Activated CD4-positive, CD25-positive, alpha-beta regulatory T cell treated with anti-CD3 and anti-CD28 coated beads, Interleukin-2, amount 50 U/mL, for 16 hours (primary cell): ENCODE measurements at regions not wholly inside any gene's neighbourhood (a gene's known extent, or its start where the extent isn't known, plus 50 kb on each side); places are given as distances from the start of the nearest gene placed in this dataset.
"Not testable (repeated sequence)": the region's sequence is repeated elsewhere in the genome, so short reads cannot be mapped to it uniquely, and the experiment has no call there.

Source experiments
- DNase-seq: peaks from one replicate; pipeline ENCODE4 v3.0.0-alpha.2; 2020; ENCODE audit warnings: low read depth, low spot score

DNA sequence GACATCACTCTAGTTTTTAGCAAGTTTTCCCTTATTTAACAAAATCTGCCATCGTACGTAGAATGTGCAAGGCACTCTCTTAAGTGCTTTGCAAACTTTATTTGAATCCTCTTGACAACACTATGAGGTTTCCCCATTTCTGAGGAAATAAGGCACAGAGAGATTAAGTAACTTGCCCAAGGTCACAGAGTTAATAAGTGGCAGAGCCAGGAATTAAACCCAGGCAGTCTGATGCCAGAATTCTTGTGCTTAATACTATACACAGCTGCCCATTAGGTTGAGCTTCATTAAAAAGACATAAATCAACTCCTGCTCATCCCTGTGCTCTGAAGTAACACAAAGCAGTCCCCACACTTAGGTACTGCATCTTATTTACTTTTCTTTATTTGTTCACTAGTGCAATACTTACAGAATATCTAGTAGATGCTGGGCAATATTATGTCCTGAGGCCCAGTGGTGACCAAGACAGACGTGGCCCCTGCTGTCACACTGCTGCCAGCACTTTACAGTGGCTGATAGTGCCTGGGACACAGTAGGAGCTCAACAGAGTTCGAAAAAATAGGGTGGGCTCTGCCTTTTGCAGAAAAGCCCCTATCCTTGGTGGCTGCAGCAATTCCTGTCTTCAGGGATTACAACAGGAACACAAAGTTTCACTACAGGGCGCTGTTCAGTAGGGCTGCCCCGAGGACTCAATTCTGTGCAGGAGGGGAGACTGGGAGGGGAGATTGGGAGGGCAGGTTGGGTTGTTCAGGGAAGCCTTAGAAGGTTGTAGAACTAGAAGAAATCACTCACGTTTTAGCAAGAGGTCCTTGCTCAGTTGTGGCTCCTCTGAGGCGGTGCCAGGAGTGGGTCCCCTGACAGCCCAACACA, 138.3 kb upstream of the TPM1 start:
- DNase-seq = no peak

GRCh38 chr15:62906627-62907026, 135.9 kb upstream of the TPM1 start:
- no peak for DNase-seq

DNA sequence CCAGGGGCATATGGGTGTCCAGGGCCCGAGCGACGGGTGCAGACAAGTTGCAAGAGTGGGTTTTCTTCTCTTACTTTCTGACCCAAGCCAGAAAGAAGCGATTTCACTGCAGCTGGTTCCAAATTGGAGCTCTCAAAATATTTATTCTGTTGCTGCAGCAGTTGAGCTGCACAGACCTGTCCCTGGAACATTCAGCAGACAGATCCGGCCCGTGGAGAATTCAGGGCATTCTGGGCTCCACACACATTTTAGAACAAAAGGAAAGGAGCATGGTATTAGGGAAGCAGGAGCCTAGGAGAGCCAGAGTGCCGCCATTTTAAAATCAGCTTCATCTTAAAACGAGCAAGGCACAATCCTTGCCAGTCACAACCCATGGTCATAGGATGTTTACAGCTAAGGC, 135.3 kb upstream of the TPM1 start:
- DNase-seq = no peak

- DNase-seq = not testable (repeated sequence)
Measured at GRCh38 chr15:62908341-62908740, 134.2 kb upstream of the TPM1 start.

DNA sequence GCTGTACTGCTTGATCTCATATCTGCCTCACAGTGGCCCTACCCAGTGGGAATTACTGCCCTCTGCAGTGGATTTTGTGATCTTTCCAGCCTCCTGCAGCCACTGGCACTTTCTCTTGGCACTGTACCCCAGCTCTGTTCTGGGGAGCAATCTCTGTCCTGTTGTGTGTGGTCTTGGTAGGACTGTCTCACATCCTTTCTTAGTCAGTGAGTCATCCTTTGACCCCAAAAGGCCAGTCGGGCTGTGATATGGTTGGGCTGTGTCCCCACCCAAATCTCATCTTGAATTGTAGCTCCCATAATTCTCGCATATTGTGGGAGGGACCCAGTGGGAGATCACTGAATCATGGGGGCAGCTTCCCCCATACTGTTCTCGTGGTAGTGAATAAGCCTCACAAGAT, 133.3 kb upstream of the TPM1 start:
- no peak for DNase-seq

- no peak for DNase-seq
Measured at GRCh38 chr15:62912282-62912681, 130.3 kb upstream of the TPM1 start.

- no peak for DNase-seq
Measured at GRCh38 chr15:62912808-62913207, 129.7 kb upstream of the TPM1 start.

DNA sequence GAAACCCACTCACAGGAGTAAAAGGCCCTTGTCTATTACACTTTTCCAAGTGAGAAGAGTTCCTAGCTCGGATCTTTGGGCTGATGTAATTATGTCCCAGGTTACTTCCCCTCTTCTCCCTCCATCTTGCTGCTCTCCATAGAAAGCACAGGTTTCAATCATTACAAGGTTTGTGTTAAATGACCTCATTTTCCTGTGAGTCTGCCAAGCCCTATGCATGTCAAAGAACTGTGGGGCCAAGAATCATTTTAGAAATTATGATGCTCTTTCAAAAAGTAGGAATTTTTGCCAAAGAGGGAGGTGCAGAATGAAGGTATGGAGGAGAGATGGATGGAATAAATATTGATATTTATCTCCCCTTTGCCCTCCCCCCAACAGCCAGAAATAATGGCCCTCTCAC, 129.3 kb upstream of the TPM1 start:
- DNase-seq = no peak

DNA sequence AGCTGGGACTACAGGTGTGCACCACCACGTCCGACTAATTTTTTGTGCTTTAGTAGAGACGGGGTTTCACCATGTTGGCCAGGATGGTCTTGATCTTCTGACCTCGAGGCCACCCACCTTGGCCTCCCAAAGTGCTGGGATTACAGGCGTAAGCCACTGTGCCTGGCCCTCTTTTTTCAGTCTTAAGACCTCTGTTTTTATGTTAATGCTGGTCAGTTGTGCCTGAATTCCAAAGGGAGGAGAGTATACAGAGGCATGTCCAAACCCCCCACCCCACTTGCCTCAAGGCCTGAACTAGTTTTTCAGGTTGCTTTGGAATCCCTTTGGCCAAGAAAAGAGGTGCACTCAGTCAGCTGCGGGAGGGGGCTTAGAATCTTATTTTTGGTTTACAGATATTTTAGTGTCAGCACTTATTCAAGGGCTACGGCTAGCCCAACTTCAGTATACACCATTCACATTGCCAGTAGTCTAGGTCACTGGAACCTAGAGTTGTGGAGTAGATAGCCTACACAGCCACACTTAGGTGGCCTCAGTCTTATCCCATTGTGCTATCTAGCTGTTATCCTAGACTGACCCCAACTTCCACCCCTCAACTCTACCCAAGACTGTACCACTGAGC, 128.0 kb upstream of the TPM1 start:
- no peak for DNase-seq

DNA sequence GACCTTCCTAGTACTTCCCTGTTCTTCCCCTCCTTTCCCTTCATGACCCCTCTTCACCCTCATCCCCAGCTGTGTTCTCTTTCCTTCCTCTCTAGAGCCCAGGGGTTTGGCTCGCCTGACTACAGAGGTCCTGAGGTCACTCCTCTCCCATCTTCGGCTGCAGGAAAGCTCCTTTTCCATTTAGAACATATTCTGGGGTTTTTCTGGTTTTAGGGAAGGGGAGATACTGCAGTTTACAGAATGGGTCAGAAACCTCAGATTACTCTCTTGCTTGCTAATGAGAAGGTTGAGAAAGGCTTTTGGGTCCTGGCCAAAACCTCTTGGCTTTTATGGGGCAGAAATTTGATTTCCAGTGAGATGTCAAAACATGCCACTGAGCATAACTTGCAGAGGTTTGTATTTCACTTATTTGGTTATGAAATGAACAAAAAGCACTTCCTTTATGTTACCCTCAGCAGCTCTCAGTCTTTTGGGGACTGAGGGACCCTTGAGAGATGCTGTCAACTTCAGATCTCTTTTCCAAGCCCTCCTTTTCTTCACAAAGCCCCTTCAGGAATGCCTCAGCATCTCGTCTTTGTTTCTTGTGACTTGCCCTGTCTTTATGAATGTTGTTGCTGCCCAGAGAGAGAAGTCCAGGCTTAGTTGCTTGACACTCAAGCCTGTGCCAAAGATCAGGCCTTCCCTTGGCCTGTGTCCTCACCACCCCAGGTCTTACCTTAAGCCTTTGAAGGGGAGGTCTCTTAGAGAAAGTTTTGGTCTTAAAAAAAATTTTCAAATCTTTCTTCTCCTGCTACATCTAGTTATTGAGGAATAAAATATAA, 121.7 kb upstream of the TPM1 start:
- no peak for DNase-seq

DNA sequence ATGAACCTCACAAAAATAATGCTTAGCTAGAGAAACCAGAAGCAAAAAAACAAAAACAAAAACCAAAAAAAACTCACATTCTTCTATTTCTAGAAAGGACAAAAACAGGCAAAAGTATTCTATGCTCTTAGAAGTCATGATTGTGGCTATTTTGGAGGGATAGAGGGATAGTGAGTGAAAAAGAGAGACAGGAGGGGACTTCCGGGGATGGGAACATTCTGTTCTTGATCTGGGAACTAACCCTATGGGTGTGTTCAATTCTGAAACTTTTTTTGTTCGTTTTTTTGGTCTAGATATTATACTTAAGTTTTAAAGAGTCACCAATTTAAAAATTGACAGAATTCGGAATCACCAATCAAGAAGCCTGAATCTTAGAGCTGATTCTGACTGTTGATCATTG, 120.0 kb upstream of the TPM1 start:
- DNase-seq = no peak

DNA sequence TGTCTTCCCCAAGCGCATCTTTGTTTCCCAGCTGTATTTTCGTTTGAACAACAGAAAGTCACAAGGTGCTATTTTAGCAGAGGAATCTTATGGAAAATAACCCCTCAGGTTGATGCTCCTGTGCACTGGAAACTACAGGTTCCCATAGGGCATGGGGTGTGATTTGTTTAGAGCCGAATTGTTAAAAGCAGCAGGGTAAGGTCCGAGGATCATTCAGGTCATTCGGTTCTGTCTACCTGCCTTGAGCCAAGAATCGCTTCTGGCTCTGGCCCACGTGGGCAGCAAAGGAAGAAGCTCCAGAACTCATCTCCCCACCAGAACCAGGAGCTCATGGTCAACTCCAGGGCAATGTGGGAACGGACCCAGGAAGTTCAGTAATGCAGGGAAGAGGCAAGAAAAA, 116.7 kb upstream of the TPM1 start:
- DNase-seq = no peak

DNA sequence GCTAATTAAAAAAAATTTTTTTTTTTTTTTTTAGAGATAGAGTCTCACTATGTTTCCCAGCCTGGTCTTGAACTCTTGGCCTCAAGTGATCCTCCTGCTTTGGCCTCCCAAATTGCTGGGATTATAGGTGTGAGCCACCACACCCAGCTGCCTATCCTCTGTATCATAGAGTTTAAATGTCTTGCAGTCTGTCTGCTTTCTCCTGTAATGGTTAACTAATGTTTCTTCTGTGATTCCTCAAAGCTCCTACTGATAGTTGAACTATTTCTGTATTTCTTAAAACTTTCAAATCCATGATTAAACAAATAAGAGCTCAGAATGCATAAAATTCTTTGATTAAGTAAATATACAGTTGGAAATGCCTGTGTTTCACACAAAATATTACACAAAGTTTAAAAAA, 115.4 kb upstream of the TPM1 start:
- no peak for DNase-seq

DNA sequence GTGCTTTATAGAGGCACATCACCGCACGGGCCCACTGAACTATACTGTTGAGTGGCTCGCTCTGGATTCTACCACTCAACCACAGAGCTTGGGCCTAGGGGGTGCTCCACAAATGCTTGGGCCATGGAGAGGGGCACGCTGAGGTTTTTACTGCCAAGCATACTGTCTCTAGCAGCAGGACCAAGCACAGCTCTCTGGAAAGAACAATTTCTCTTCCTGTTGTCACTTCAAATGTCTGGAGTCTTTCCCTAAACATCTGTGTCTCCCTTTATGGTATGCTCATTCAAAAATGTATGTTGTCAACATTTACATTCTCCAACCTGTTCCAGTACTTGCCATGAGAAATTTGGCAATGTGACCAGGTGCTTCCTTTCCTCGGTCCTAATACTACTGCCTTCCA, 114.7 kb upstream of the TPM1 start:
- DNase-seq = no peak

GRCh38 chr15:62928242-62928999, 114.1 kb upstream of the TPM1 start:
- no peak for DNase-seq

- no peak for DNase-seq
Measured at GRCh38 chr15:62929000-62929357, 113.6 kb upstream of the TPM1 start.

GRCh38 chr15:62931650-62932049, 110.9 kb upstream of the TPM1 start:
- no peak for DNase-seq

DNA sequence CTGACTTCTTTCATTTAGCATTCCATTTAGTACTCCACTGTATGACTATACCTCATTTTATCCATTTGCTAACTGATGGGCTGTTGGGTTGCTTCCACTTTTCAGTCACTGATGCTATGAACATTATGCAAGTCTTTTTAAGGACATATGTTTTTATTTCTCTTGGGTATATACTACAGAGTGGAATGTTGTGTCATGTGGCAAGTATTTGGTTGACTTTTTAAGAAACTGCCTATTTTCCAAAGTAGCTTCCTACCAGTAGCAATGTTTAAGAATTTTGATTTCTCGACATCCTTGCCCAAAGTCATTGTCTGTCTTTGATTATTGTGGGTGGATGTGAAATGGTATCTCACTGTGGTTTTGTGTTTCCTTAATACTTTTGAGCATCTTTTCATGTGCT, 110.1 kb upstream of the TPM1 start:
- no peak for DNase-seq

DNA sequence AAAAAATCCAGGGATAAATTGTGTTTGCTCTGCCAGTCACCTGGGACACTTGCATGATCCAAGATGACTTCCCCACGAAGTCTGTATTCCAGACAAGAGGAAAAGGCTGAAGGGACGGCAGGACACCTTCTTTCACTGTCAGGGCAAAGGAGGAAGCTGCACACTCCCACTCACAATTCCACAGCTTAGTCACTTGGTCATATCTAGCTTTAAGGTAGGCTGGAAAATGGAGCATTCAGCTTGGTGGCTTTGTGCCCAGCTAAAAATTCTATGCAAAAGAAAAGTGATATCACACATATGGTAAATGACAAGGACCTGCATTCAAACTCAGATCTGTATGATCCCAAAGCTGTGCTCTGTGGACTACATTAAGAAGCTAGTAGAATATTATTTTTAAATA, 109.2 kb upstream of the TPM1 start:
- DNase-seq = no peak

DNA sequence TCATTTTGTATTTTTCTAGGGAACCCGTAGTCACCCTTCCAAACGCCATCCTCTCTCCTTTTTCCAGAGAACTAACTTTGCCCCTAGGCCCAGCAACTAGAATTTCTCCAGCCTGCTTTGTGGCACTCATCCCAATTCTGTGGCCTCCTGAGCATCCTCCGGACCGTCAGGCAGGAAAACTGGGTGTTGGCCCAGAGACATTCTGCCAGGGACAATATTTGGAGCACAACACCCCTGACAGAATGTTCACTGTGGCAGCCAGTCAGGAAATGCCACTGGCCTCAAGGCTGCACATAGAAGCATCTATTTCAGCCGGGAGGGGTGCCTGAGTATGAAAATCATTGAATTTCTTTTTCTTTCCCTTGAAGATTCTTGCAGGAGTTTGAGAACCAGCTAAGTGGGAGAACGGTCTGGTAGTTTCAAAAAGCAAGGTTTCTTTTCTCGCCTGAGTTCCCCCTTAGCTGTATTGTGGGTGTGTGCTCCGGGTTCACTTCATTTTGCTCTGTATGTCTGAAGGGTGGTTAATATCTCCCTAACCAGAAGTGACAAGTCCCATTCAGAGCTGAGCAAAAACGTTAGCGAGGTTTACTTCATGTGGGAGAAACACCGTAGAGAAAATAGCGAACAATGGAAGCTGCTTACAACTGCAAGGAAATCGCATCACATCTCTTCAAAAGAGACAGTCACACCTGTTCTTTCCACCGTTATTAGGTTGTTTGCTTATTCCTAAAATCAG, 108.1 kb upstream of the TPM1 start:
- DNase-seq = no peak
